ENCODE measurements at regions not wholly inside any gene's neighbourhood (a gene's known extent, or its start where the extent isn't known, plus 50 kb on each side); places are given as distances from the start of the nearest gene placed in this dataset.

DNA sequence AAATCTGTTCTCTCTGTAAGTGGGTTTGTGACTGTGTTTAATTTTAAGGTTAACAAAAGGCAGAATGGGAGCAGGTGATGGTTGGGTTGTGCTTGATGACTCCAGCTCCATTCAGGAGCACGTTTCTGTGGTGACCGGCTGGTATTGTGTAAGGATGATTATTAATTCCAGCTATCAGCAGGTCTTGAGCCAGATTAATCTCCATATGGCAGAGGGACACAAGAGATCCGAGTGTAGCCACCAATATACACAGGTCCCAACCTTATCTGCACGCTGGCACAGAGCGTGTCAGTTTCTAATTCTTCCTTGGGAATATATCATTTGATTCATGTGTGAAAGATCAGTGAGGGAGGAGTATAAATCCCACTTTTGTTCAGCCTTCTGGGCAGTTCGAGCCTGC, 199.0 kb upstream of the DCC start (continued):
- TF ChIP-seq, protein P1, sequence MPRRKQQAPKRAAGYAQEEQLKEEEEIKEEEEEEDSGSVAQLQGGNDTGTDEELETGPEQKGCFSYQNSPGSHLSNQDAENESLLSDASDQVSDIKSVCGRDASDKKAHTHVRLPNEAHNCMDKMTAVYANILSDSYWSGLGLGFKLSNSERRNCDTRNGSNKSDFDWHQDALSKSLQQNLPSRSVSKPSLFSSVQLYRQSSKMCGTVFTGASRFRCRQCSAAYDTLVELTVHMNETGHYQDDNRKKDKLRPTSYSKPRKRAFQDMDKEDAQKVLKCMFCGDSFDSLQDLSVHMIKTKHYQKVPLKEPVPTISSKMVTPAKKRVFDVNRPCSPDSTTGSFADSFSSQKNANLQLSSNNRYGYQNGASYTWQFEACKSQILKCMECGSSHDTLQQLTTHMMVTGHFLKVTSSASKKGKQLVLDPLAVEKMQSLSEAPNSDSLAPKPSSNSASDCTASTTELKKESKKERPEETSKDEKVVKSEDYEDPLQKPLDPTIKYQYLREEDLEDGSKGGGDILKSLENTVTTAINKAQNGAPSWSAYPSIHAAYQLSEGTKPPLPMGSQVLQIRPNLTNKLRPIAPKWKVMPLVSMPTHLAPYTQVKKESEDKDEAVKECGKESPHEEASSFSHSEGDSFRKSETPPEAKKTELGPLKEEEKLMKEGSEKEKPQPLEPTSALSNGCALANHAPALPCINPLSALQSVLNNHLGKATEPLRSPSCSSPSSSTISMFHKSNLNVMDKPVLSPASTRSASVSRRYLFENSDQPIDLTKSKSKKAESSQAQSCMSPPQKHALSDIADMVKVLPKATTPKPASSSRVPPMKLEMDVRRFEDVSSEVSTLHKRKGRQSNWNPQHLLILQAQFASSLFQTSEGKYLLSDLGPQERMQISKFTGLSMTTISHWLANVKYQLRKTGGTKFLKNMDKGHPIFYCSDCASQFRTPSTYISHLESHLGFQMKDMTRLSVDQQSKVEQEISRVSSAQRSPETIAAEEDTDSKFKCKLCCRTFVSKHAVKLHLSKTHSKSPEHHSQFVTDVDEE (CRISPR knock-in tag; IDR thresholded peaks at IDR 0.05): no peak

DNA sequence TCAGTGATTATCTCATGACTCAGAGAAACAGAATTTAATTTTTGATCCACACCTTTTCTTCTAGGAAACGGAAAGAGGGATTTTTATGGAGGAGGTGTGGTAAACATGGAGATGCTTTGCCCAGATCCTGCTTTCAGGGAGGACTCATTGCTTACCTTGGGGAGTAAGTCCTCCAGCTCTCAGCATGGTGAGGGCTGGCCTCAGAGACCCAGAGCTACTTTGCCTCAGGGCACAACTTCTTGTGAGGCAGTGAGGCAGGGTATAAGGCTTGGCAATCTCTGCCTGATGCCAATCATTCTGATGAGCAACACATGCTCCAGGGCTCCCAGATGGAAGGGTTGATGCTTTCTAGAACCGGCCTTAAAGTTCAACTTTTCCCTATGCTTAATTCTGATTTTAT, 189.9 kb upstream of the DCC start:
- no peak for ATAC-seq

DNA sequence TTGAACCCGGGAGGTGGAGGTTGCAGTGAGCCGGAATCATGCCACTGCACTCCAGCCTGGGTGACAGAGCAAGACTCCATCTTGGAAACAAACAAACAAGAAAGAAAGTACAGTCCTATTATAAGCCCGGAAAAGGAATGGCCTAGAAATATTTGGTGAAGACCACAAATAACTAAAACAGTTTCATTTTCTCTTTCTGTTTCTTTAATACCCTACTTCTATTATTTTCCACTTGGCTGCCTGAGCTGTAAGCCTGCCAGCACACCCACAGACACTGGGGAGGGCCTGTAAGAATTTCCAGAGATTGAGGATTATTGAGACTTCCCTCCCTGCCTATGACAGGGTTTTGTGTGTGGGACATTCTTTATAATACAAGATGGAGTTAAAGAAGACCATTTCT, 188.0 kb upstream of the DCC start:
- no peak for ATAC-seq
- TF ChIP-seq, protein P2, sequence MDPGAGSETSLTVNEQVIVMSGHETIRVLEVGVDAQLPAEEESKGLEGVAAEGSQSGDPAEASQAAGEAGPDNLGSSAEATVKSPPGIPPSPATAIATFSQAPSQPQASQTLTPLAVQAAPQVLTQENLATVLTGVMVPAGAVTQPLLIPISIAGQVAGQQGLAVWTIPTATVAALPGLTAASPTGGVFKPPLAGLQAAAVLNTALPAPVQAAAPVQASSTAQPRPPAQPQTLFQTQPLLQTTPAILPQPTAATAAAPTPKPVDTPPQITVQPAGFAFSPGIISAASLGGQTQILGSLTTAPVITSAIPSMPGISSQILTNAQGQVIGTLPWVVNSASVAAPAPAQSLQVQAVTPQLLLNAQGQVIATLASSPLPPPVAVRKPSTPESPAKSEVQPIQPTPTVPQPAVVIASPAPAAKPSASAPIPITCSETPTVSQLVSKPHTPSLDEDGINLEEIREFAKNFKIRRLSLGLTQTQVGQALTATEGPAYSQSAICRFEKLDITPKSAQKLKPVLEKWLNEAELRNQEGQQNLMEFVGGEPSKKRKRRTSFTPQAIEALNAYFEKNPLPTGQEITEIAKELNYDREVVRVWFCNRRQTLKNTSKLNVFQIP (CRISPR knock-in tag; IDR thresholded peaks at IDR 0.05; ENCODE audit: borderline replicate concordance, low read depth): no peak
- TF ChIP-seq BACH2 (CRISPR knock-in tag; IDR thresholded peaks at IDR 0.05; ENCODE audit: borderline replicate concordance): no peak
- no peak for TF ChIP-seq RARB (CRISPR knock-in tag; IDR thresholded peaks at IDR 0.05)
- no peak for TF ChIP-seq OSR1 (CRISPR knock-in tag; IDR thresholded peaks at IDR 0.05)
- no peak for TF ChIP-seq ZC3H10 (CRISPR knock-in tag; IDR thresholded peaks at IDR 0.05)
- no peak for TF ChIP-seq ZFP3 (CRISPR knock-in tag; IDR thresholded peaks at IDR 0.05)
- TF ChIP-seq, protein P3, sequence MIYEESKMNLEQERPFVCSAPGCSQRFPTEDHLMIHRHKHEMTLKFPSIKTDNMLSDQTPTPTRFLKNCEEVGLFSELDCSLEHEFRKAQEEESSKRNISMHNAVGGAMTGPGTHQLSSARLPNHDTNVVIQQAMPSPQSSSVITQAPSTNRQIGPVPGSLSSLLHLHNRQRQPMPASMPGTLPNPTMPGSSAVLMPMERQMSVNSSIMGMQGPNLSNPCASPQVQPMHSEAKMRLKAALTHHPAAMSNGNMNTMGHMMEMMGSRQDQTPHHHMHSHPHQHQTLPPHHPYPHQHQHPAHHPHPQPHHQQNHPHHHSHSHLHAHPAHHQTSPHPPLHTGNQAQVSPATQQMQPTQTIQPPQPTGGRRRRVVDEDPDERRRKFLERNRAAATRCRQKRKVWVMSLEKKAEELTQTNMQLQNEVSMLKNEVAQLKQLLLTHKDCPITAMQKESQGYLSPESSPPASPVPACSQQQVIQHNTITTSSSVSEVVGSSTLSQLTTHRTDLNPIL (CRISPR knock-in tag; IDR thresholded peaks at IDR 0.05; ENCODE audit: low read depth): no peak
- no peak for TF ChIP-seq ZFP30 (CRISPR knock-in tag; IDR thresholded peaks at IDR 0.05)
- no peak for TF ChIP-seq PPARA (CRISPR knock-in tag; IDR thresholded peaks at IDR 0.05; ENCODE audit: borderline replicate concordance)
- no peak for TF ChIP-seq ISL1 (CRISPR knock-in tag; IDR thresholded peaks at IDR 0.05)
- TF ChIP-seq TCF4 (CRISPR knock-in tag; IDR thresholded peaks at IDR 0.05; ENCODE audit: borderline replicate concordance): no peak
- no peak for TF ChIP-seq TOX (CRISPR knock-in tag; IDR thresholded peaks at IDR 0.05; ENCODE audit: borderline replicate concordance)

More for the DNA sequence above, 189.9 kb upstream of the DCC start:
- TF ChIP-seq ISL1 (CRISPR knock-in tag; IDR thresholded peaks at IDR 0.05): no peak
- TF ChIP-seq CSDC2 (CRISPR knock-in tag; IDR thresholded peaks at IDR 0.05): no peak
- TF ChIP-seq, protein P2 (CRISPR knock-in tag; IDR thresholded peaks at IDR 0.05; ENCODE audit: borderline replicate concordance, low read depth): no peak
- no peak for TF ChIP-seq GLIS3 (CRISPR knock-in tag; IDR thresholded peaks at IDR 0.05)
- TF ChIP-seq SNAI2 (CRISPR knock-in tag; IDR thresholded peaks at IDR 0.05): no peak
- no peak for TF ChIP-seq PPARA (CRISPR knock-in tag; IDR thresholded peaks at IDR 0.05; ENCODE audit: borderline replicate concordance)
- TF ChIP-seq, protein P1 (CRISPR knock-in tag; IDR thresholded peaks at IDR 0.05): no peak
- no peak for TF ChIP-seq BACH2 (CRISPR knock-in tag; IDR thresholded peaks at IDR 0.05; ENCODE audit: borderline replicate concordance)
- TF ChIP-seq RARB (CRISPR knock-in tag; IDR thresholded peaks at IDR 0.05): no peak
- TF ChIP-seq, protein P3 (CRISPR knock-in tag; IDR thresholded peaks at IDR 0.05; ENCODE audit: low read depth): no peak
- TF ChIP-seq ZNF565 (CRISPR knock-in tag; conservative IDR thresholded peaks at IDR 0.05; ENCODE audit: low read depth): no peak
- no peak for TF ChIP-seq ZNF70 (CRISPR knock-in tag; IDR thresholded peaks at IDR 0.05)
- no peak for TF ChIP-seq ZFP3 (CRISPR knock-in tag; IDR thresholded peaks at IDR 0.05)
- no peak for TF ChIP-seq TCF4 (CRISPR knock-in tag; IDR thresholded peaks at IDR 0.05; ENCODE audit: borderline replicate concordance)
- no peak for TF ChIP-seq ZNF8 (CRISPR knock-in tag; IDR thresholded peaks at IDR 0.05)
- TF ChIP-seq, protein P4, sequence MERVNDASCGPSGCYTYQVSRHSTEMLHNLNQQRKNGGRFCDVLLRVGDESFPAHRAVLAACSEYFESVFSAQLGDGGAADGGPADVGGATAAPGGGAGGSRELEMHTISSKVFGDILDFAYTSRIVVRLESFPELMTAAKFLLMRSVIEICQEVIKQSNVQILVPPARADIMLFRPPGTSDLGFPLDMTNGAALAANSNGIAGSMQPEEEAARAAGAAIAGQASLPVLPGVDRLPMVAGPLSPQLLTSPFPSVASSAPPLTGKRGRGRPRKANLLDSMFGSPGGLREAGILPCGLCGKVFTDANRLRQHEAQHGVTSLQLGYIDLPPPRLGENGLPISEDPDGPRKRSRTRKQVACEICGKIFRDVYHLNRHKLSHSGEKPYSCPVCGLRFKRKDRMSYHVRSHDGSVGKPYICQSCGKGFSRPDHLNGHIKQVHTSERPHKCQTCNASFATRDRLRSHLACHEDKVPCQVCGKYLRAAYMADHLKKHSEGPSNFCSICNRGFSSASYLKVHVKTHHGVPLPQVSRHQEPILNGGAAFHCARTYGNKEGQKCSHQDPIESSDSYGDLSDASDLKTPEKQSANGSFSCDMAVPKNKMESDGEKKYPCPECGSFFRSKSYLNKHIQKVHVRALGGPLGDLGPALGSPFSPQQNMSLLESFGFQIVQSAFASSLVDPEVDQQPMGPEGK (CRISPR knock-in tag; IDR thresholded peaks at IDR 0.05; ENCODE audit: borderline replicate concordance): no peak
- no peak for TF ChIP-seq ZC3H10 (CRISPR knock-in tag; IDR thresholded peaks at IDR 0.05)

Data from SK-N-SH treated with all-trans-retinoic acid at 6 μM for 48 hours (cell line).